NCI-H460 (cell line): ENCODE measurements at regions not wholly inside any gene's neighbourhood (a gene's known extent, or its start where the extent isn't known, plus 50 kb on each side); places are given as distances from the start of the nearest gene placed in this dataset.
A peak's percentile ranks its signal among the peaks of the same experiment; 100 is the strongest.

ENCODE experiments used
- DNase-seq: peaks from one replicate; pipeline ENCODE4 v3.0.0-alpha.2; 2016; ENCODE audit warnings: low read depth; ENCODE audit errors: extremely low read depth

DNA sequence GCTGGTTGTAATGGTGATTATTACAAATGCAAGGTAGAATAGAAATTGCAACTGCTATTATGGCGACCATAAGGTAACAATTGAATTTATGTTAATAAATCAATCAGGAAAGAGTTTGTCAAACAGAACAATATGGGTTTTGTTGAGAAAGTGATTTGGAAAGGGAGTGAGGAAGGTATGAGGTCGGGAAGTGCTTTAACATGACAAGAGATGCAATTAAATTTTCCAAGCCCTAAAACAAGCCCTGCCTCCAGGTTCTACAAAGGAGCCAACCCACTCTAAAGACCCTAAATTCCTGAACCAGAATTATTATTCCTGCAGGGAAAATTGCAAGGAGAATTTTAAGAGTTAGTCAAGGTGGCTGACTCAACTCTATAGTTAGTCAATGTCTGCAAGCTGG is 363.7 kb downstream of the BMPER start:
- DNase-seq, result no peak

DNA sequence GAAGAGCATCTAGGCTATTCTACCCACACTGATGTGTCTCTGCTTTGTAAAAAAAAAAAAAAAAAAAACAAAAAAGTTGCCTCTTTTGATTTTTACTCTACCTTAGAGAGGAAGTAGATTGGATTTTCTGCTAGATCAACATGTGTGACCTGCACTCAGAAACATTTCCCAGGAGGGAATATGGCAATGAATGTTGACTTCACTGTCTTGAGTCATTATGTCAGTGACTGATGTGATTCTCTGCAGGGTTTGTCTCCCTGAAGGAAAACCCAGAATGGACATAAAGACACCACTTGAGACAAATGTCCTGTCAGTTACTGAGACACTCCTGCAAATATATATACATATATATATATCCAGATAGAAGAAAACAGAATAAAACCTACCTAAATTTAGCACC is 370.3 kb downstream of the BMPER start:
- no peak for DNase-seq

DNA sequence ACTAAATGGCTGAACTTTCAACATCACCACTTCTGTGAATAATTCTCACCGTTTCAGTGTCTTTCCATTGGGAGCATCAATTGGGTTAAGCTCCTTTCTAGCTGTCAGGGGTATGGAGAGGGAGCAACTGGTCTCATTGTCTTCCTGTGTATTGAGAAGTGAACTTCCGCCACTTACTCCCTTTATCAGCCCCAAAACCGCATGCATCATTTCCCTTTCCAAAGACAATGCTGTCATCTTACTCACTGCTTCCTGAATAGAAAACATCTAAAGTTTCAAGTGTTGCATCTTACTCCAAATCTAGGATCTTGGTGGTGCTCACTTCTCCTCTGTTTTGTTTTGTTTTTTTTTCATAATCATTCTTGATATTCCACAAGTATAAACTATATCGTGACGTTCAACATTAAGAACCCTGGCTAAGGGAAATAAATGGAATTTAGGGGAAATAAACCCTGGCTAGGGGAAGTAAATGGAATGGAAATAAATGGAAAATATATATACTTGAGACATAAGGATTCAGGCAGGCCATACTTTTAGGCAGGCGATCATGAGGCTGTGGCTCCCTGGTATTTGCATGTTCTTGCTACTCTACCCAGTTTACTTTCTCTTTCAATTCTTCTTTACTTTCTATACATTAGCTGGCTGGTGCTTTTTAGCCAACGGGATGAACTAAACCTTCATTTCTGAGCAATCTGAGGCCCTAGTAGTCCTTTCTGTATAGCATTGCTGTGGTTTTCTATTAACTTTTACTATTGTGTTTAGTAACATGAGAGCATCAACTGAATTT is 371.9 kb downstream of the BMPER start:
- DNase-seq, result no peak

DNA sequence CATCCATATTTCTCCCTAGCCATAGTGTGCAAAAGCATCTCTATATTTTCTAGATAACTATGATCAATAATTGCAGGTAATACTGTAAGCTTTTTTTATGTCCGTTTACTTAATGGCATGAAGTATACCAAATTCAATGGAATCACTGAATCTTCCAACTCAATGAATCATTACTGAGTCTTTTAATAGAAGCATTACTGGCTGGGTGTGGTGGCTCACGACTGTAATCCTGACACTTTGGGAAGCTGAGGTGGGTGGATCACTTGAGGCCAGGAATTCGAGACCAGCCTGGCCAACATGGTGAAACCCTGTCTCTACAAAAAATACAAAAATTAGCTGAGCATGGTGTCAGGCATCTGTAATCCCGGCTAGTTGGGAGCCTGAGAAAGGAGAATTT is 372.5 kb downstream of the BMPER start:
- no peak for DNase-seq

DNA sequence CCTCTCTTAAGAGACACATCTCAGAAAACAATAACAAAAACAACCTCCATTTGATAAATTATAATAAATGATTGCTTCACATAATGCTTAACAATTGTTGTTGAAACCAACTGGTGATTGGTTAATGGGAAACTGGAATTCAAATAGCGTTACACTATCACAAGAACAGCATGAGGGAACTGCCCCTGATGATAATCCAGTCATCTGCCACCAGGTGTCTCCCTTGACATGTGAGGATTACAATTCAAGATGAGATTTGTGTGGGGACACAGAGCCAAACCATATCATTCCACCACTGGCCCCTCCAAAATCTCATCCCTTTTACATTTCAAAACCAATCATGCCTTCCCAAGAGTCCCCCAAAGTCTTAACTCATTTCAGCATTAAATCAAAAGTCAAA is 375.9 kb downstream of the BMPER start:
- DNase-seq, result no peak

DNA sequence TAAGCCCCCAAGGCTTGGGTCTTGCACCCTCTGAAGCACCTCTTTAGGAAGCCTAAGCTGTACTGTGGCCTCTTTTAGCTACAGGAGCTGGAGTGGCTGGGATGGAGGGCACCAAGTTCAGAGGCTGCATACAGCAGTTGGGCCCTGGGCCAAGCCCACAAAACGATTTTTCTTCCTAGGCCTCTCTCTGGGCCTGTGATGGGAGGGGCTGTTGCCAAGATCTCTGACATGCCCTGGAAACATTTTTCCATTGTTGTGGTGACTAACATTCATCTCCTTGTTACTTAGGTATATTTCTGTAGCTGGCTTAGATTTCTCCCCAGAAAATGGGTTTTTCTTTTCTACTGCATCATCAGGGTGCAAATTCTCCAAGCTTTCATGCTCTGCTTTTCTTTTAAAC is 375.7 kb upstream of the NPSR1 start:
- no peak for DNase-seq

DNA sequence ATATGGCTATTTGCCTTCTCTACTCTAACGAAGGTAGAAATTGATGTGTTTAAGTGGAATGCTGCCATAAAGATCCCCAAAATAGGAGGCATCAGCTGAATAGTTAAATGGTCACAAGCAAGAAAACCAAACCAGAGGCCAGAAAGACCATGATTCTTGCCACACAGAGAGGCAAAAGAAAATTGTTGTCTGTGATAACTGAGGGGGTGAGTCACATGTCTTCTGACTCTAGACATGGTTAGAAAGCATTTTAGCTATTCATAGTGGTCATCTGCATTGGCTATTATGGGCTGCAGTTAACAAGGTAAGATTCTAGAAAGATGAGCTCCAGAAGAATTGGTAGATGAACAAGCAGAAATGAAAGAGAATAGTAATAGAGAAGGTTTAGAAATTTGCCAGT is 361.4 kb upstream of the NPSR1 start:
- no peak for DNase-seq

DNA sequence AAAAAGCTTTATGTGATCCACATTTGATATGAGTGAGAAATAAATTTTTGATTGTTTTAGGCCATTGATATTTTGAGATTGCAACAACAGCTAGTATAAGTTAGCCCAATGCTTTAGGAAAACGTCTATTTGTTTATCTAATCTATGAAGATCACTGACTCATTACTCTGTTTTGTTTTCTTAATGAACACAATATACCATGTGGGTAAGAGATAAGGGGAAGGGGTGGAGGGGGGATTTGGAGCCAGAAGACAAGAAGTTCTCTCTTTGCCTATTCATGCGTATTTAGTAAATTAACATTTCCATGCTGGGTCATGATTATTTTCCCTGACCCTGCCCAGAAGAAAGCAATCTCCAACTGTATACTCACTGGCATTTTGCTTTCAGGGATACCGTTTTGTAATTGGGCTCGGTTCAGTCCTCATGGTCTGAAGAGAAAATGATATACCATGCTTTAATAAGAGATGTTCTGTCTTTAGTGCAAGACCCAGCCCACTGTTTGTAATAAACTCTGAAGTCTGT is 359.5 kb upstream of the NPSR1 start:
- DNase-seq, result no peak

DNA sequence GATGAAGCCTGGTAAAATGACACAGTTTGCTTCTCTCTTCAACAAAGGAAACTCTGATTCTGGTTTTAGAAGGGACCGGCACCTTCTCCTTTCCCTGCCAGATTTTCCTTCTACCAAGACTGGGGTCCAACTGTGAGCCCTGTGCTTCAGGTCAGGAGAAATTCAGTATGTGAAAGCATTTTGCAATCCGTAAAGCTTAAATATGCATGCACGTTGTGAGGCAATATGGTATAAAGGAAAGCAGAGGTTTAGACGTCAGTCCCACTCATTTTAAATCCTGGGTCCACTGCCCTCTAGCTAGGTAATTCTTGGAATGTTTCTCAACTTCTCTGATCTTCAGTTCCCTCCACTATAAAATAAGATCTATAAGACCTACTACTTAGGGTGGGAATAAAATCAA is 359.0 kb upstream of the NPSR1 start:
- DNase-seq, result no peak

DNA sequence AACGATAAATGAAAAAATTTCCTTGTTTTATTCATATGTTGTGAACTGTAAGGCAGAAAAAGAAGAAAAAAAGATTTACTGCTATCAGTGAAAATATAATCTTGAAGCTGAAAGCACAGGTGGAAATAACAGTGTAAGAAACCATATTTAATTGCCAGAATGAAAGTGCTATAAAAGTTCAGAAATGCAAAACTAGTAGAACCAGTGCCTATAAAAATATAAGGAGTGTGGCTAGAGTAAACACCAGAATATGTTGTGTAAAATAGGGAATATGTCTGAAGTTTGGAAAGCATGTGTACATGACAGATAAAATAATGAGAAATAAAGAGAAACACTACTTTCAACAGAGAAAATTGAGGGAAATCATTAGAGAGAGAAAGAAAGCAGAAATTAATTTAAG is 350.5 kb upstream of the NPSR1 start:
- no peak for DNase-seq

DNA sequence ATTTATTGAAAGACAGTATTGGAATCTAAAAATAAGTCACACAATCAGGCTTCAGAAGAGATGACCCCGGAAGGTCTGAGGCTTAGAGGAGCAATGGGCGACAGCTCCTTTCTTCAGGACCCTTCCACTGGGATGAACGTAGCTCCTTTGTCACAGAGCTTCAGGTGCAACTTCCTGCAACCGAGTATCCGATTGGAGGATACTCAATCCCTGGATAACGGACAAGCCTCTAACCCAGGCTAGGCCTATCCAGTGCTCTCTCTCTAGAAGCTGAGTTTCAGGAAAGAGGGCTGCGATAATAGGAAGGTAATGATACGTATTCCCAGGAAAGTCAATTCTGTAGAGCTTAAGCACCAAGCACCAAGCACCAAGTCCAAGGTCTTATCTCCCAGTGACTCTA is 349.4 kb upstream of the NPSR1 start:
- DNase-seq, result no peak

DNA sequence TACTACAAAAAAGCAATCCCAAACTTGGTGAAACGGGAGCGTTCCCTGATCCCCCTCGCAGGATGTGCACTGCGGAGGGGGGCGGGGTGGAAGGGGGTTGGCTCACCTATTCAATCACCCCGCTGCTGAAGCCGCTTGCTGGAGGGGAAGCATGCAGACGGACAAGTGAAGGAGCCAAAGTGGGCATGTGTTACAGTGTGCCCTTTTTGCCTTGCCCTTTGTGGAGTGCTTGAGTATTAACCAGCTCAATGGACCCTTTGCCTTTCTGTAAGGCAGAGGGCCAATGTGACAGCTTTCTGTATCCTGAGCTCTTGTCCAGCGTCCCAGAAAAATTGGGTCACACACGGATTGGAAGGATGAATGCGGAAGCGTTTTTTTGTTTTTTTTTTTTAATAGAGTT is 348.9 kb upstream of the NPSR1 start:
- DNase-seq, result no peak

DNA sequence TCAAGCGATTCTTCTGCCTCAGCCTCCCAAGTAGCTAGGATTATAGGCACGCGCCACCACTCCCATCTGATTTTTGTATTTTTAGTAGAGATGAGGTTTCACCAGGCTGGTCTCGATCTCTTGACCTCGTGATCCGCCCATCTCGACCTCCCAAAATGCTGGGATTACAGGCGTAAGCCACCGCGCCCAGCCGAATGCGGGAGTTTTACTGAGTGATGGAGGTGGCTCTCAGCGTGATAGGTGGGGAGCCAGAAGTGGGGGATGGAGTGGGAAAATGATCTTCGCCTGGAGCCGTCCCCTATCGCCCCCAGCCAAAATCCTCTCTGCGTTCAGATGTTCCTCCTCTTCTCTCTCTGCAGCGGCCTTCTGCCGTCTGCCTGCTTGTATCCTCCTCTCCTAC is 348.4 kb upstream of the NPSR1 start:
- DNase-seq, result no peak

DNA sequence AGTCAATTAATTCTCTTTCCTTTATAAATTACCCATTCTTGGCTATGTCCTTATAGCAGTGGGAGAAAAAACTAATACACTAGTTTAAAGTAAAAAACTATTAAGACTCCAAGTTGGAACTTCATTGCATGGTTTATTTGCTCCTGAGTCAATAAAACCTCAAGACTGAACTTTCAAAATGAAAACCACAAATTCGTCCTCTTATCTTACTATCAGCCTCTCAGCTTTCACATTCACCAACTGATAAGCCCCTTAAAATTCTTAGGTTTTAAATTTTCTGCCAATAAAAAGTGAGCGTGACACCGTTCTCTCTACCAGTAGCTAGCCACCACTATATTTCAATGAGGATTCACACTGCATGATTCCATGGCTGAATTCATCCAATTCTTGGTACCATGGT is 346.4 kb upstream of the NPSR1 start:
- DNase-seq, result no peak

DNA sequence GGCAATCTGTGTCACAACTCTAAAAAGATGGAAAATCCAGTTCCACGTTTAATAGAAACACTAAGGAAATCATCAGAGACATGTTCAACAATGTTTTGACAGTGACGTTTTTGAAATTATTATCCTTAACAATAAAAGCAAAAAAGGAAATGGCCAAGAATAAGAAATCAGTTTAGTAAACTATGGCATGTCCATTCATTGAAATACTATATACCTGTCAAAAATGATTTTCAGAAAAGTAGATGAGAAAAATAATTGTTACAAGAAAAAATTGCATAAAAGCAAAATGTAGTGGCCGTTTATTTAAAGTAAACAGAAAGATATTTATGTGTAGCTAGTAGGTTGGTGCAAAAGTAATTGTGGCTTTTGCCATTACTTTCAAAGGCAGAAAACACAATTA is 345.4 kb upstream of the NPSR1 start:
- no peak for DNase-seq

DNA sequence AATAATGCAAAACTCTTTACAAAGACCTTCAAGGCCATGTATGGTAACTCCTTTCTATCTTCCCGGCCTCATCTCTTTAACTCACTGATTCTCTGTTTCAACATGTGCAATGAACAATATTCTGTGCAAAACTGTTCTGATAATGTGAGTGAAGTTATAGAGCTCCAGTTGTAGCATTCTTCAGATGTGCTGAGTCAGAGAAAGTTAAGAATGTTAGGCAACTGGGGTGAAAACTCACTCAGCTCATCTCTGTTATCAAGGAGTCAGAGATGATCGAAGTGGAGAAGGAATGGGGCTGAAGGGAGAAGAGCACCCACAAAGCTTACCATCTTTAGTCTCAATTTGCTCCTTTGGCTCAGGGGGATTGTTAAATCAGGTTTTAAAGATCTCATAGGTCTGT is 344.7 kb upstream of the NPSR1 start:
- no peak for DNase-seq

DNA sequence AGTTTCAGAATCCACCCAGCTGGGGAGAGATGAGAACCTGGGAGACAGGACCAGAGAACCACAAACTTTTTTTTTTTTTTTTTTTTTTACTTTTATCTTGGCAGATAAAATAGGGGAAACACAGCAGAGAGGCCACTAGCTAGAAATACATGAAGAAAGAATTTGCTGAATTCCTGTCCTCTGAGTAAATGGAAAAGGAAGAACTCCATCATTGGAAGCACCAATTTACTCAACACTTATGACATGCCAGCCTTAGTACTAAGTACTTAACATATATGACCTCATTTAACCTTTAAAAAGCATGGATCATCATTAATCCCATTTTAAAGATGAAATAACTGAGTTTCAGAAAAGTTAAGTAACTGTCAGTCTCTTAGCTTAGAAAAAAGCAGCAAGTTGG is 343.0 kb upstream of the NPSR1 start:
- no peak for DNase-seq

DNA sequence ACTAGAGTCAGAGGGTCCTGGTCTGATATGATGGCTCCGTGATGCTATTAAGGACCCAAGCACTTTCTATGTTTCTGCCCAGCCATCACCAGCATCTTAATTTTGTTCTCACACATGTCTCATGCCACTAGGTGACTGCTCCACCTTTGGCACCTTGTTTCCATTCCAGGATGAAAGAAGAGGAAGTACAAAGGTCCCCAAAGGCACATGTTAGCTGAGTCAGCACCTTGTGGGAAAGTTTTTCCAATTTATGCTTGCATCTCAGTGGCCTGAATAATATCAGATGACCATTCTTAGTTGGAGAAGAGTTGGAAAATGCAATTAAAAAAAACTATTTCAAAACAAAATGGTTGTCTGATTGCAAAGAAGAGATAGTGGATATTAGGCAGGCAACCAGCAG is 341.0 kb upstream of the NPSR1 start:
- no peak for DNase-seq

DNA sequence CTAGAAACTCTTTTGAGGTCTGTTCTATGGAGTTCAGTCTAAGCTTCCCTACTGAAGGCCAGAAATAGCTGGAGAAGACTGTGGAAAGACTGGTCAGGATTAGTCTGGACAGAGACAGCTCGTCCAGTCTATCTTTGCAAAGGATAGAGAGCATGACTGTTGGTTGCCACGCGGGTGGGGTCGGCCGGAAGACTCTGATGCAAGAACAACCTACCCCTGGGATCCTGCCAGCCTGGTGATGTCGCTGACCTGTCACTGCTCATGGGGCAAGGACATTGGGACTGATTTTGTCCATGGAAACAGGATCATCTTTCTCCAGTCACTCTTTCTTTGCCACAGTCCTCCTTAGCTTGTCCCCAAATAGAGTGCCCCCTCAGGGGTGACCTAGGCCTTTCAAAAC is 337.6 kb upstream of the NPSR1 start:
- no peak for DNase-seq

DNA sequence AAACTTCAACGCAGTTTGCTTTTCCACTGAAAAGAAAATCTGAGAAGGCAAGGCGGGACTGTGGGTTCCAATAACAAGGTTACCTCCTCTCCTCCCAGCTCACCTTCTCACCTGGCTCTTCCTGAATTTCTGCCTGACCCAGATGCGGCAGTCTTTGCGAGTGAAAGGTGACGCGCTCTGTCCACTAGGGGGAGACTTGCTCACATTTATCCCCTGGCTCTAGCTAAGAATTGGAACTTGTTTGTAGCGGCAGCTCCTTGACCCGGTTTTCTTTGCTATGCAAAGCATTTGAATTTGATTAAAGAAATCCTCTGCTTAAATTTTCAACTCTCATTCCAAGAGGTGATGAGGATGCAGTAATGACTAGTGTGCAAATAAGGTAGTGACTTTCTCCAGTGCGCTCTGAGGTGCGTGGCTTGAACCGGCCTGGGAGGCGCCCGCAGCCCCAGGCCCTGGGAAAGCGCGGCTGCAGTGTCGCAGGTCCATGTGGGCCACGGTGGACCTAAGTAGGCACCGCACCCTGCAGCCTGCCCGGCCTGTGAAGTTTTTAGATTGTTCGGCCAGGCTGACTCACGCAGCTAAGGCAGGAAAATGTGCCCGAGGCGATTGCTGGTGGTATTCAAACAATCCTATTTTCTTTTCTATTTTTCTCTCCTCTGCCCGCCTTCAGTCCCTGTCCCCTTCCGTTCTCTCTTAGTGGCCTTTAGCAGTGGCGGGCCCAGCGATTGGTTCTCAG is 336.9 kb upstream of the NPSR1 start:
- DNase-seq, result peak; percentile 72

DNA sequence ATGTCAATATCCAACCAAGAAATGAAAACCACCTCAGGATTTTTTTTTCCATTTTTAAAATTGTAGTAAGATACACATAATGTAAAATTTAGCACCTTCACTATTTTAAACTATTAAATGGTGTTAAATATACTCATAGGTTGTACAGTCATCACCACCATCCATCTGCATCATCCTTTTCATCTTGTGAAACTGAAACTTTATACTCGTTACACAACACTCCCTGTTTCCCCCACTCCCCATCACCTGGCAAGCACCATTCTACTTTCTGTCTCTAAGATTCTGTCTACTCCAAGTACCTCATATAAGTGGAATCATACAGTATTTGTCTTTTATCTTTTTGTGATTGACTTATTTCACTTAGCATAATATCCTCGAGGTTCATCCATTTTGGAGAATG is 335.2 kb upstream of the NPSR1 start:
- no peak for DNase-seq

DNA sequence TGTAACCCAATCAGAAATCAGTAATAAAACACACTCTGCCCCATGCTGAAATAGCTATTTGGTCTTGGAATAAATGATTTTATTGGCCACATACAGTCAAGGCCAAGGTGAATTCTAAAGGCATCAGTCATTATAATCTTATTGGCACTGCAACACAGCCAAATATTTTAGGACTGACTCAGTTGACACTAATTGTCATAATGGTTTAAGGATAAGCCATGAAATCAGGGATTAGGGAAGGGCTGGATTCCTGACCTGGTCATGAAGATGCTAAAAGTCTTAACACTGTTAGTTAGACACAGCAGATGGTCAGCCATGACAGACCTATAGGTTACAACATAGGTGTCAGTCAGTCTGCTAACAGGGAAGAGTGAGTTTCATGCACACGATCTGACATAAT is 330.3 kb upstream of the NPSR1 start:
- no peak for DNase-seq
